CD14-positive monocyte (primary cell): ENCODE measurements at regions not wholly inside any gene's neighbourhood (a gene's known extent, or its start where the extent isn't known, plus 50 kb on each side); places are given as distances from the start of the nearest gene placed in this dataset.

Experiments used
- DNase-seq, 3 donors: peaks; one replicate each; pipeline ENCODE4 v3.0.0-alpha.2; 2011 to 2022
- H2AFZ ChIP-seq: 2 replicates; pipeline ENCODE4 v1.6.0; 2012; ENCODE audit warnings: mild to moderate bottlenecking, low read depth, low read length, inconsistent platforms; ENCODE audit not compliant: insufficient read depth, poor library complexity, severe bottlenecking
- H3K27ac ChIP-seq, 2 donors: 1 replicate in 1 of 2; 2 replicates in 1 of 2; pipeline ENCODE4 v1.5.1; 2012 to 2013; ENCODE audit warnings: low read length in 2 of 2, control low read depth in 1 of 2, inconsistent platforms in 1 of 2, low read depth in 1 of 2, mild to moderate bottlenecking in 1 of 2
- H3K27me3 ChIP-seq, 2 donors: one replicate each; pipeline versions ENCODE4 v1.6.0 to v1.6.1; 2011 to 2013; ENCODE audit warnings: low read length in 2 of 2; ENCODE audit not compliant: control insufficient read depth in 2 of 2, insufficient read depth in 2 of 2
- H3K36me3 ChIP-seq, 2 donors: replicated peaks in 1 of 2; 1 replicate in 1 of 2; 2 replicates in 1 of 2; pipeline versions ENCODE4 v1.5.1 to v1.6.1; 2012 to 2013; ENCODE audit warnings: low read length in 2 of 2, control low read depth in 1 of 2, inconsistent platforms in 1 of 2, mild to moderate bottlenecking in 1 of 2; ENCODE audit not compliant: insufficient read depth in 2 of 2, control insufficient read depth in 1 of 2
- H3K4me1 ChIP-seq, 2 donors: 1 replicate in 1 of 2; 2 replicates in 1 of 2; pipeline versions ENCODE4 v1.5.1 to v1.6.1; 2012 to 2013; ENCODE audit warnings: low read length in 2 of 2, control low read depth in 1 of 2, inconsistent platforms in 1 of 2, mild to moderate bottlenecking in 1 of 2, moderate library complexity in 1 of 2; ENCODE audit not compliant: insufficient read depth in 2 of 2, control insufficient read depth in 1 of 2
- H3K4me2 ChIP-seq: replicated peaks from 2 replicates; pipeline ENCODE3; 2012; ENCODE audit warnings: low read length, moderate library complexity, mild to moderate bottlenecking; ENCODE audit not compliant: poor library complexity, severe bottlenecking; ENCODE audit errors: extremely low read depth
- H3K4me3 ChIP-seq, 3 experiments: fragments of 200-600 bp in 1 of 3; sonication (generic) in 1 of 3; replicated peaks in 1 of 3; 1 replicate in 2 of 3; 2 replicates in 1 of 3; pipeline ENCODE4 v1.5.1; 2011 to 2013; ENCODE audit warnings: low read length in 3 of 3, mild to moderate bottlenecking in 3 of 3, control low read depth in 2 of 3, low read depth in 2 of 3, inconsistent platforms in 1 of 3, moderate library complexity in 1 of 3
- H3K79me2 ChIP-seq: 2 replicates; pipeline ENCODE4 v1.6.0; 2012; ENCODE audit warnings: mild to moderate bottlenecking, control low read depth, inconsistent platforms, low read length, moderate library complexity; ENCODE audit not compliant: insufficient read depth
- H3K9ac ChIP-seq: 2 replicates; pipeline ENCODE4 v1.6.0; 2017; ENCODE audit warnings: low read length, mild to moderate bottlenecking; ENCODE audit not compliant: insufficient read depth, poor library complexity, severe bottlenecking
- H3K9me3 ChIP-seq, 2 donors: replicated peaks in 1 of 2; 1 replicate in 1 of 2; 2 replicates in 1 of 2; pipeline versions ENCODE4 v1.5.1 to v1.6.1; 2012 to 2013; ENCODE audit warnings: low read length in 2 of 2, control low read depth in 1 of 2; ENCODE audit not compliant: control insufficient read depth in 1 of 2, insufficient read depth in 1 of 2
- H4K20me1 ChIP-seq: 2 replicates; pipeline ENCODE4 v1.6.0; 2012; ENCODE audit warnings: mild to moderate bottlenecking, low read length, control low read depth, moderate library complexity; ENCODE audit not compliant: insufficient read depth
- H3K27ac Mint-ChIP-seq, 7 donors: one replicate each; pipeline ENCODE4 v1.8.0; 2020; ENCODE audit warnings: mild to moderate bottlenecking in 7 of 7, mixed read lengths in 7 of 7, moderate library complexity in 6 of 7, inconsistent platforms in 2 of 7
- H3K27me3 Mint-ChIP-seq, 3 donors: one replicate each; pipeline ENCODE4 v1.8.0; 2021 to 2022; ENCODE audit warnings: low read depth in 3 of 3, mild to moderate bottlenecking in 3 of 3, mixed read lengths in 3 of 3, moderate library complexity in 3 of 3, inconsistent platforms in 1 of 3
- H3K36me3 Mint-ChIP-seq, 2 donors: one replicate each; pipeline ENCODE4 v1.8.0; 2020; ENCODE audit warnings: mixed read lengths in 2 of 2, inconsistent platforms in 1 of 2, mild to moderate bottlenecking in 1 of 2
- H3K4me1 Mint-ChIP-seq: one replicate; pipeline ENCODE4 v1.8.0; 2020; ENCODE audit warnings: mild to moderate bottlenecking, mixed read lengths
- H3K4me3 Mint-ChIP-seq, 2 donors: one replicate each; pipeline ENCODE4 v1.8.0; 2020; ENCODE audit warnings: mild to moderate bottlenecking in 2 of 2, mixed read lengths in 2 of 2, moderate library complexity in 1 of 2
- H3K9me3 Mint-ChIP-seq, 7 donors: one replicate each; pipeline ENCODE4 v1.8.0; 2020 to 2022; ENCODE audit warnings: mixed read lengths in 7 of 7, mild to moderate bottlenecking in 6 of 7, moderate library complexity in 6 of 7, inconsistent platforms in 2 of 7
- WGBS: methylation state at CpG from one replicate; pipeline ENCODE4 v1.1.5; 2013; ENCODE audit warnings: missing lambda C conversion rate; ENCODE audit not compliant: insufficient coverage; 5-methylcytosine and 5-hydroxymethylcytosine counted together
- intact Hi-C, 2 donors: fragments of 100-400 bp; cut with micrococcal nuclease; formaldehyde crosslinking; loops; one replicate each; pipeline versions ENCODE4 v1.15.0 to v1.15.1; 2023
- TF ChIP-seq, protein P1 (sequence below): fragments of 200-600 bp; IDR thresholded peaks from one replicate; pipeline ENCODE4 v1.8.0; 2022; ENCODE audit warnings: antibody characterized with exemption, mild to moderate bottlenecking

GRCh38 chr2:198453866-198454265 is 649.5 kb downstream of the PLCL1 start:
- no peak for DNase-seq
- Mint-ChIP-seq H3K27me3 (peaks cover 0 to 3% (median 0%) of the 10 kb centered on the region in 3 donors), H3K4me3 (no peak overlapping the region), H3K36me3 (no peaks in the 10 kb centered on the region), H3K4me1 (no peaks in the 10 kb centered on the region), H3K27ac (no peak overlapping the region), H3K9me3 (peaks cover 0 to 5% (median 0%) of the 10 kb centered on the region in 7 donors)
- Histone ChIP-seq H3K27me3 (no peaks in the 10 kb centered on the region), H3K79me2 (no peaks in the 10 kb centered on the region), H2AFZ (no peak overlapping the region), H3K9me3 (no peaks in the 10 kb centered on the region), H3K4me3 (no peak overlapping the region), H4K20me1 (no peaks in the 10 kb centered on the region), H3K36me3 (no peaks in the 10 kb centered on the region), H3K4me2 (no peak overlapping the region), H3K9ac (no peak overlapping the region), H3K4me1 (no peaks in the 10 kb centered on the region), H3K27ac (no peak overlapping the region)
- intact Hi-C loops = no loop called here
- WGBS = 79% methylated on average over 2 of the region's 2 CpGs
- TF ChIP-seq, protein P1, sequence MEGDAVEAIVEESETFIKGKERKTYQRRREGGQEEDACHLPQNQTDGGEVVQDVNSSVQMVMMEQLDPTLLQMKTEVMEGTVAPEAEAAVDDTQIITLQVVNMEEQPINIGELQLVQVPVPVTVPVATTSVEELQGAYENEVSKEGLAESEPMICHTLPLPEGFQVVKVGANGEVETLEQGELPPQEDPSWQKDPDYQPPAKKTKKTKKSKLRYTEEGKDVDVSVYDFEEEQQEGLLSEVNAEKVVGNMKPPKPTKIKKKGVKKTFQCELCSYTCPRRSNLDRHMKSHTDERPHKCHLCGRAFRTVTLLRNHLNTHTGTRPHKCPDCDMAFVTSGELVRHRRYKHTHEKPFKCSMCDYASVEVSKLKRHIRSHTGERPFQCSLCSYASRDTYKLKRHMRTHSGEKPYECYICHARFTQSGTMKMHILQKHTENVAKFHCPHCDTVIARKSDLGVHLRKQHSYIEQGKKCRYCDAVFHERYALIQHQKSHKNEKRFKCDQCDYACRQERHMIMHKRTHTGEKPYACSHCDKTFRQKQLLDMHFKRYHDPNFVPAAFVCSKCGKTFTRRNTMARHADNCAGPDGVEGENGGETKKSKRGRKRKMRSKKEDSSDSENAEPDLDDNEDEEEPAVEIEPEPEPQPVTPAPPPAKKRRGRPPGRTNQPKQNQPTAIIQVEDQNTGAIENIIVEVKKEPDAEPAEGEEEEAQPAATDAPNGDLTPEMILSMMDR = no peak

GRCh38 chr2:198452327-198452726 is 647.9 kb downstream of the PLCL1 start:
- Histone ChIP-seq H3K9ac (no peak overlapping the region), H3K4me3 (no peak overlapping the region), H3K27me3 (no peaks in the 10 kb centered on the region), H2AFZ (no peak overlapping the region), H3K27ac (no peak overlapping the region), H3K4me2 (no peak overlapping the region), H3K36me3 (no peaks in the 10 kb centered on the region), H4K20me1 (no peaks in the 10 kb centered on the region), H3K9me3 (no peaks in the 10 kb centered on the region), H3K4me1 (no peaks in the 10 kb centered on the region), H3K79me2 (no peaks in the 10 kb centered on the region)
- no peak for DNase-seq
- H3K4me1 Mint-ChIP-seq = no peaks in the 10 kb centered on the region
- no CpG with 5 or more reads among the region's 1 CpG for WGBS
- intact Hi-C loops = no loop called here
- no peak overlapping the region for H3K4me3 Mint-ChIP-seq
- TF ChIP-seq, protein P1 = no peak
- no peak overlapping the region for H3K27ac Mint-ChIP-seq
- no peaks in the 10 kb centered on the region for H3K36me3 Mint-ChIP-seq
- peaks cover 0 to 5% (median 0%) of the 10 kb centered on the region in 7 donors for H3K9me3 Mint-ChIP-seq
- peaks cover 0 to 3% (median 0%) of the 10 kb centered on the region in 3 donors for H3K27me3 Mint-ChIP-seq
